Kidney capillary endothelial cell (primary cell): ENCODE measurements at regions not wholly inside any gene's neighbourhood (a gene's known extent, or its start where the extent isn't known, plus 50 kb on each side); places are given as distances from the start of the nearest gene placed in this dataset.
"Not testable (repeated sequence)": the region's sequence is repeated elsewhere in the genome, so short reads cannot be mapped to it uniquely, and the experiment has no call there.

Experiments used
- DNase-seq: peaks from one replicate; pipeline ENCODE4 v3.0.0-alpha.2; 2018; ENCODE audit warnings: low spot score

GRCh38 chr13:78540058-78540457 is 63.3 kb downstream of the POU4F1 start:
- DNase-seq: no peak

GRCh38 chr13:78526044-78526443 is 77.3 kb downstream of the POU4F1 start:
- not testable (repeated sequence) for DNase-seq

- no peak for DNase-seq
Observed at GRCh38 chr13:78524936-78525335, 78.4 kb downstream of the POU4F1 start.

GRCh38 chr13:78521091-78521490 is 82.3 kb downstream of the POU4F1 start:
- no peak for DNase-seq

GRCh38 chr13:78520425-78520824 is 82.9 kb downstream of the POU4F1 start:
- DNase-seq: no peak

GRCh38 chr13:78518482-78518881 is 84.9 kb downstream of the POU4F1 start:
- DNase-seq: not testable (repeated sequence)

GRCh38 chr13:78499802-78500201 is 103.5 kb downstream of the POU4F1 start:
- no peak for DNase-seq

GRCh38 chr13:78497702-78498355 is 105.5 kb downstream of the POU4F1 start:
- no peak for DNase-seq

GRCh38 chr13:78491978-78492377 is 111.4 kb downstream of the POU4F1 start:
- no peak for DNase-seq

- DNase-seq: not testable (repeated sequence)
Observed at GRCh38 chr13:78490225-78490624, 113.1 kb downstream of the POU4F1 start.

GRCh38 chr13:78487707-78488106 is 115.6 kb downstream of the POU4F1 start:
- no peak for DNase-seq

- DNase-seq: no peak
Observed at GRCh38 chr13:78485803-78486202, 117.5 kb downstream of the POU4F1 start.

- no peak for DNase-seq
Observed at GRCh38 chr13:78478183-78478582, 125.2 kb downstream of the POU4F1 start.

- DNase-seq: no peak
Observed at GRCh38 chr13:78476910-78477309, 126.4 kb downstream of the POU4F1 start.

- DNase-seq: no peak
Observed at GRCh38 chr13:78468621-78469020, 134.7 kb downstream of the POU4F1 start.

- DNase-seq: no peak
Observed at GRCh38 chr13:78465250-78465649, 138.1 kb downstream of the POU4F1 start.

- no peak for DNase-seq
Observed at GRCh38 chr13:78460176-78460575, 143.2 kb downstream of the POU4F1 start.

- DNase-seq: no peak
Observed at GRCh38 chr13:78443839-78444238, 159.5 kb downstream of the POU4F1 start.

GRCh38 chr13:78437781-78438180 is 165.6 kb downstream of the POU4F1 start:
- DNase-seq: no peak

GRCh38 chr13:78436311-78436710 is 167.0 kb downstream of the POU4F1 start:
- no peak for DNase-seq

- no peak for DNase-seq
Observed at GRCh38 chr13:78431328-78431727, 172.0 kb downstream of the POU4F1 start.

- no peak for DNase-seq
Observed at GRCh38 chr13:78430811-78431210, 172.5 kb downstream of the POU4F1 start.

- no peak for DNase-seq
Observed at GRCh38 chr13:78430166-78430791, 173.1 kb downstream of the POU4F1 start.

- no peak for DNase-seq
Observed at GRCh38 chr13:78428646-78429045, 174.7 kb downstream of the POU4F1 start.
